HFFc6 (cell line): ENCODE measurements at regions not wholly inside any gene's neighbourhood (a gene's known extent, or its start where the extent isn't known, plus 50 kb on each side); places are given as distances from the start of the nearest gene placed in this dataset.

Source experiments
- DNase-seq: peaks from one replicate; pipeline ENCODE4 v3.0.0-alpha.2; 2018
- H3K27ac Mint-ChIP-seq: 2 replicates; pipeline ENCODE4 v1.8.0; 2020; ENCODE audit warnings: mild to moderate bottlenecking, mixed read lengths
- H3K27me3 Mint-ChIP-seq: 2 replicates; pipeline ENCODE4 v1.8.0; 2021; ENCODE audit warnings: mild to moderate bottlenecking, moderate library complexity, mixed read lengths; ENCODE audit not compliant: insufficient read depth
- H3K36me3 Mint-ChIP-seq: 2 replicates; pipeline ENCODE4 v1.8.0; 2021; ENCODE audit warnings: low read depth, mixed read lengths
- H3K4me1 Mint-ChIP-seq: 2 replicates; pipeline ENCODE4 v1.8.0; 2020; ENCODE audit warnings: low read depth, mixed read lengths
- H3K4me3 Mint-ChIP-seq: 2 replicates; pipeline ENCODE4 v1.8.0; 2020; ENCODE audit warnings: mild to moderate bottlenecking, moderate library complexity, mixed read lengths
- H3K9me3 Mint-ChIP-seq: 2 replicates; pipeline ENCODE4 v1.8.0; 2020; ENCODE audit warnings: mild to moderate bottlenecking, mixed read lengths
- TF ChIP-seq, protein P1 (sequence below): fragments of 200-600 bp; sonication (generic); IDR thresholded peaks from 2 replicates; pipeline ENCODE4 v1.5.0; 2021; ENCODE audit warnings: antibody characterized with exemption, mild to moderate bottlenecking

DNA sequence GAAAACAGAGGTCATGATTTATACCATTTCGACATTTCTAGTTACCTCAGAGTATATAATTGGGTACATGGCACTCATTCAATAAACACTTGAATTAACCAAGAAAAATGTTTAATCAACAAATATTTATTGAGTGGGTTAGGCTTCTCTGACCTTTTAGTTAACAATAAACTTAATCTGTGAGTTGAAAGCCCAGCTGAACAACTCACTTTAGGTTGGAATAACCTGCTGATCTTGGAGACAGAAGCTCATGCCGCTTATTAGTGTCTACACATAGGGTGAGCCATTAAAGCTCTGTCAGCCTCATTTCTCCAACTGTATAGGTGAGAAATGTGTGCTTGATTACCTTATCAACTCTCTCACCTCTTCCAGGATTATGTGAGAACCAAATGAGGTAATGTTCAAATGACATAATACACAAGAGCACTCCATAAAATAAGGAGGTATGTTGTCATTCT is 98.2 kb upstream of the DTNBP1 start:
- no peak overlapping the region for H3K27ac Mint-ChIP-seq
- H3K36me3 Mint-ChIP-seq, result no peaks in the 10 kb centered on the region
- TF ChIP-seq, protein P1, sequence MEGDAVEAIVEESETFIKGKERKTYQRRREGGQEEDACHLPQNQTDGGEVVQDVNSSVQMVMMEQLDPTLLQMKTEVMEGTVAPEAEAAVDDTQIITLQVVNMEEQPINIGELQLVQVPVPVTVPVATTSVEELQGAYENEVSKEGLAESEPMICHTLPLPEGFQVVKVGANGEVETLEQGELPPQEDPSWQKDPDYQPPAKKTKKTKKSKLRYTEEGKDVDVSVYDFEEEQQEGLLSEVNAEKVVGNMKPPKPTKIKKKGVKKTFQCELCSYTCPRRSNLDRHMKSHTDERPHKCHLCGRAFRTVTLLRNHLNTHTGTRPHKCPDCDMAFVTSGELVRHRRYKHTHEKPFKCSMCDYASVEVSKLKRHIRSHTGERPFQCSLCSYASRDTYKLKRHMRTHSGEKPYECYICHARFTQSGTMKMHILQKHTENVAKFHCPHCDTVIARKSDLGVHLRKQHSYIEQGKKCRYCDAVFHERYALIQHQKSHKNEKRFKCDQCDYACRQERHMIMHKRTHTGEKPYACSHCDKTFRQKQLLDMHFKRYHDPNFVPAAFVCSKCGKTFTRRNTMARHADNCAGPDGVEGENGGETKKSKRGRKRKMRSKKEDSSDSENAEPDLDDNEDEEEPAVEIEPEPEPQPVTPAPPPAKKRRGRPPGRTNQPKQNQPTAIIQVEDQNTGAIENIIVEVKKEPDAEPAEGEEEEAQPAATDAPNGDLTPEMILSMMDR, result no peak
- DNase-seq, result no peak
- no peaks in the 10 kb centered on the region for H3K4me1 Mint-ChIP-seq
- peaks cover 19% of the 10 kb centered on the region for H3K9me3 Mint-ChIP-seq
- H3K4me3 Mint-ChIP-seq, result no peak overlapping the region
- peaks cover 3% of the 10 kb centered on the region; the same call in 1 of the 2 replicates for H3K27me3 Mint-ChIP-seq

DNA sequence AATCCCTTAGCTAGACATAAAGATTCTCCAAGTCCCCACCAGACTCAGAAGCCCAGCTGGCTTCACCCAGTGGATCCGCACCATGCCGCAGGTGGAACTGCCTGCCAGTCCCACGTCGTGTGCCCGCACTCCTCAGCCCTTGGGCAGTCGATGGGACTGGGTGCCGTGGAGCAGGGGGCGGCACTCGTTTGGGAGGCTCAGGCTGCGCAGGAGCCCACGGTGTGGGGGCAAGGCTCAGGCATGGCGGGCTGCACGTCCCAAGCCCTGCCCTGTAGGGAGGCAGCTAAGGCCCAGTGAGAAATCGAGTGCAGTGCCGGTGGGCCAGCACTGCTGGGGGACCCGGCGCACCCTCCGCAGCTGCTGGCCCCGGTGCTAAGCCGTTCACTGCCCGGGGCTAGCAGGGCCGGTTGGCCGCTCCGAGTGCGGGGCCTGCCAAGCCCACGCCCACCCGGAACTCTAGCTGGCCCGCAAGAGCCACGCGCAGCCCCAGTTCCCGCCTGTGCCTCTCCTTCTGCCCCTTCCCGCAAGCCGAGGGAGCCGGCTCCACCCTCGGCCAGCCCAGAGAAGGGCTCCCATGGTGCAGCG is 95.9 kb upstream of the DTNBP1 start:
- peaks cover 14% of the 10 kb centered on the region for H3K9me3 Mint-ChIP-seq
- H3K4me1 Mint-ChIP-seq, result no peaks in the 10 kb centered on the region
- peaks cover 3% of the 10 kb centered on the region; the same call in 1 of the 2 replicates for H3K27me3 Mint-ChIP-seq
- no peaks in the 10 kb centered on the region for H3K36me3 Mint-ChIP-seq
- H3K4me3 Mint-ChIP-seq, result no peak overlapping the region
- DNase-seq, result no peak
- H3K27ac Mint-ChIP-seq, result no peak overlapping the region
- TF ChIP-seq, protein P1, result no peak

DNA sequence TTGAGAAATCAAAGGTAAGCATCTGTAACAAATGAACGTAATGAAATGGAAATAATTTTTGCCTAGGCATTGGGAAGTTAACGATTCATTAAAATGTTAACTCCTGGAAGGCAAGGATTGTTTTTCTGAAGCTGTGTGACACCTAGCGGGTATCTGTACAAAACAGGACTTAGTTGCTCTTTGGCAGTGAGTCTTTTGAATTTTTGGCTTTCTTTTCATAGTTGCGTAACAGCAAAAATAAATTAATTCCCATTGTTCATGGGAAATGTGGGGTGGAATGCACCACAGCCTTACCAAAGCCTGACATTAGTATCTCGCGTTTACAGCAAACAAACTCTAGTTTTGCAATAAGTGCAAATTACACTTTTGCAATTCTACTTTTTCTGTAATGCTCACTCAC is 92.7 kb upstream of the DTNBP1 start:
- H3K4me1 Mint-ChIP-seq, result no peaks in the 10 kb centered on the region
- no peaks in the 10 kb centered on the region for H3K36me3 Mint-ChIP-seq
- TF ChIP-seq, protein P1, result no peak
- no peak overlapping the region for H3K4me3 Mint-ChIP-seq
- peaks cover 3% of the 10 kb centered on the region; the same call in 1 of the 2 replicates for H3K27me3 Mint-ChIP-seq
- no peak overlapping the region for H3K27ac Mint-ChIP-seq
- peaks cover 14% of the 10 kb centered on the region for H3K9me3 Mint-ChIP-seq
- no peak for DNase-seq

DNA sequence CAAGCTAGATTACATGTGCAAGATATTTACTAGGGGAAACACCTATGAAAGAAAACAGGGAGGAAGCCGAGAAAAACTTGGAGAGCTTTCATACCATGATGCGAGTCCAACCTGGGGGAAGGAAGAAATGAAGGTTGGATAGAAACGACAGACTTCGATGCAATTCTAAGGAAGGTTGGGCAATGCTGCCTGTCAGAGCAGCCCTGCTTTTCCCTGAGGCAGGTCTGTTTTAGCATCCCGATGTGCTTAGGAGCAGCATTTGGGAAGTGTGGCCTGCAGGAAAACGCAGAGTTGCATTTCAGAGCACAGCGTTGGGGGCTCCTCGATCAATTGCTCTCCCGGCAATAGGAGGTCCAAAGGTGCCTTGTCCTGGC is 91.9 kb upstream of the DTNBP1 start:
- H3K36me3 Mint-ChIP-seq, result no peaks in the 10 kb centered on the region
- H3K27ac Mint-ChIP-seq, result no peak overlapping the region
- no peak for DNase-seq
- TF ChIP-seq, protein P1, result no peak
- peaks cover 14% of the 10 kb centered on the region for H3K9me3 Mint-ChIP-seq
- H3K4me3 Mint-ChIP-seq, result no peak overlapping the region
- peaks cover 3% of the 10 kb centered on the region; the same call in 1 of the 2 replicates for H3K27me3 Mint-ChIP-seq
- no peaks in the 10 kb centered on the region for H3K4me1 Mint-ChIP-seq

DNA sequence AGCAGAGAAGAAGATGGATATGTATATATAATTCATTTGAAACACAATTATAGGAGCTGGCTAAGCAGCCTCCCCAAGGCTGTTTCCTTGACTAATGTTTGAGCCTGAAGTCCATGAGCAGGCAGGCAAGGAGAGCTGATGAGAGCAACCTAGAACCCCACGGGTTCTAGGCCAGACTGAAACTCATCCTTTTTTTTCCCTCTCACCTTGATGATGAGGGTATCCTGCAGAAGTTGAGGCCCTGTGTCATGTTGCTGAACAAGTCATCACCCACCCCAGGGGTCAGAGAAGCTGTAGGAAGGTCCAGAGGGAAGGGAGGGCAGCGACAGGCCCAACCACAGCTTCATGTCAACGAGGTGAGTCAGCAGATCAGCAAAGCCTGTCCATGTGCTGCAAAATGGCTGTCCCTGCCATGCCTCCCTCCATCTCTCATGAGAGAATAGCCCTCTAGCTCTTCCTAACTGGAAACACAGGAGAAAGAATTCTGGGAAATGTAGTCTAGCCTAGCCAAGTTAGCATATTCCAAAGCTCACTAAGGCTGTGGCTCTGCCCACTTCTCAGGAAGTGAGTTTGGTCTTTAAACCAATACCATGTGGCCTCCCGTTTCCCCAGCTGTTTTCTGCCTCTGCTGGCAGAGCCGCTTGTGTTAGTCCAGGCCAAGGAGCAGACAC is 91.3 kb upstream of the DTNBP1 start:
- Mint-ChIP-seq H3K4me3 (no peak overlapping the region), H3K9me3 (peaks cover 14% of the 10 kb centered on the region), H3K4me1 (no peaks in the 10 kb centered on the region), H3K27ac (no peak overlapping the region), H3K36me3 (no peaks in the 10 kb centered on the region), H3K27me3 (peaks cover 3% of the 10 kb centered on the region; the same call in 1 of the 2 replicates)
- TF ChIP-seq, protein P1, result no peak
- DNase-seq, result peak; percentile 17
